ENCODE measurements at regions not wholly inside any gene's neighbourhood (a gene's known extent, or its start where the extent isn't known, plus 50 kb on each side); places are given as distances from the start of the nearest gene placed in this dataset.

GRCh38 chr7:12765431-12766100, 78.1 kb downstream of the ARL4A start:
- BruUV-seq (replicated peaks) = no TSS peak
- no peak overlapping the region for H3K4me3 ChIP-seq
- intact Hi-C loops (cut with micrococcal nuclease; ENCODE audit: unreplicated experiment) (no loop called here), in situ Hi-C loops (cut with MboI) (no loop called here)
- ChIA-PET POLR2A (no interaction called here), RAD21 (ENCODE audit: unreplicated experiment) (no interaction called here), SMC1A (ENCODE audit: uncharacterized antibody, unreplicated experiment) (no interaction called here), CTCF (no interaction called here)
- no peaks in the 10 kb centered on the region for H3K27me3 ChIP-seq (replicated peaks in 1 of 2; ENCODE audit: control insufficient read depth in 2 of 2, insufficient read depth in 2 of 2, low read length in 1 of 2)
- H3K4me1 ChIP-seq (ENCODE audit: control insufficient read depth, insufficient read depth, low read length) = no peaks in the 10 kb centered on the region
- H3K79me2 ChIP-seq (ENCODE audit: control insufficient read depth, insufficient read depth, low read length) = no peaks in the 10 kb centered on the region
- no peaks in the 10 kb centered on the region; the same call in 1 of the 2 replicates for H4K20me1 ChIP-seq (ENCODE audit: control insufficient read depth, insufficient read depth)
- TF ChIP-seq FOS (IDR thresholded peaks at IDR 0.05; ENCODE audit: borderline replicate concordance, extremely low read depth, insufficient read length) (no peak), WRNIP1 (IDR thresholded peaks at IDR 0.05; ENCODE audit: borderline replicate concordance, low read depth, low read length) (no peak), HDAC6 (IDR thresholded peaks at IDR 0.05; ENCODE audit: unreplicated experiment) (no peak)
- TF ChIP-seq, protein P1, sequence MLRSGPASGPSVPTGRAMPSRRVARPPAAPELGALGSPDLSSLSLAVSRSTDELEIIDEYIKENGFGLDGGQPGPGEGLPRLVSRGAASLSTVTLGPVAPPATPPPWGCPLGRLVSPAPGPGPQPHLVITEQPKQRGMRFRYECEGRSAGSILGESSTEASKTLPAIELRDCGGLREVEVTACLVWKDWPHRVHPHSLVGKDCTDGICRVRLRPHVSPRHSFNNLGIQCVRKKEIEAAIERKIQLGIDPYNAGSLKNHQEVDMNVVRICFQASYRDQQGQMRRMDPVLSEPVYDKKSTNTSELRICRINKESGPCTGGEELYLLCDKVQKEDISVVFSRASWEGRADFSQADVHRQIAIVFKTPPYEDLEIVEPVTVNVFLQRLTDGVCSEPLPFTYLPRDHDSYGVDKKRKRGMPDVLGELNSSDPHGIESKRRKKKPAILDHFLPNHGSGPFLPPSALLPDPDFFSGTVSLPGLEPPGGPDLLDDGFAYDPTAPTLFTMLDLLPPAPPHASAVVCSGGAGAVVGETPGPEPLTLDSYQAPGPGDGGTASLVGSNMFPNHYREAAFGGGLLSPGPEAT (IDR thresholded peaks at IDR 0.05; ENCODE audit: low read depth) = no peak
- H3K27ac ChIP-seq (ENCODE audit: control insufficient read depth, insufficient read depth) = no peak overlapping the region
- H3K9me3 ChIP-seq (replicated peaks; ENCODE audit: control insufficient read depth, insufficient read depth, low read length) = no peaks in the 10 kb centered on the region
- ATAC-seq (no peak), DNase-seq (ENCODE audit: low read depth, low spot score) (no peak), FAIRE-seq (no peak)
- no peak overlapping the region for H3K4me2 ChIP-seq (ENCODE audit: control insufficient read depth, insufficient read depth)
- H3K9ac ChIP-seq (ENCODE audit: control insufficient read depth, insufficient read depth, low read length) = no peak overlapping the region
- 4% methylated on average over 2 of the region's 2 CpGs for WGBS (ENCODE audit: insufficient coverage, insufficient replicate concordance, low lambda C conversion rate, missing lambda C conversion rate)
- no peak overlapping the region for H2AFZ ChIP-seq (ENCODE audit: control insufficient read depth, low read depth, low read length)
- H3K36me3 ChIP-seq (ENCODE audit: control insufficient read depth in 2 of 2, insufficient read depth in 2 of 2, low read length in 1 of 2) = no peaks in the 10 kb centered on the region

- RAD21 ChIA-PET (ENCODE audit: unreplicated experiment) = no interaction called here
- in situ Hi-C loops (cut with MboI) = no loop called here
- H3K36me3 ChIP-seq (ENCODE audit: control insufficient read depth in 2 of 2, insufficient read depth in 2 of 2, low read length in 1 of 2) = no peaks in the 10 kb centered on the region
- TF ChIP-seq CBX3 (IDR thresholded peaks at IDR 0.05; ENCODE audit: borderline replicate concordance, low read depth) (no peak), REST (IDR thresholded peaks at IDR 0.05; ENCODE audit: low read depth, low read length) (no peak), EP300 (IDR thresholded peaks at IDR 0.05; ENCODE audit: borderline replicate concordance in 1 of 2, control insufficient read depth in 1 of 2, low read depth in 2 of 2, low read length in 2 of 2) (no peak), MYC (IDR thresholded peaks at IDR 0.05; ENCODE audit: insufficient read depth, insufficient read length, insufficient replicate concordance, low read length, severe bottlenecking) (no peak), RFX5 (IDR thresholded peaks at IDR 0.05; ENCODE audit: low read depth, low read length) (no peak), RBBP5 (conservative IDR thresholded peaks at IDR 0.05) (no peak), SUZ12 (IDR thresholded peaks at IDR 0.05; ENCODE audit: unreplicated experiment) (no peak), SMC3 (IDR thresholded peaks at IDR 0.05; ENCODE audit: borderline replicate concordance, low read length) (no peak), TCF12 (IDR thresholded peaks at IDR 0.05; ENCODE audit: low read depth, low read length) (no peak)
These were observed 79.0 kb downstream of the ARL4A start for GRCh38 chr7:12766416-12766815.

More at GRCh38 chr7:12766416-12766815, 79.0 kb downstream of the ARL4A start:
- Histone ChIP-seq H3K27ac (ENCODE audit: control insufficient read depth, insufficient read depth) (no peak overlapping the region), H4K20me1 (ENCODE audit: control insufficient read depth, insufficient read depth) (no peaks in the 10 kb centered on the region; the same call in 1 of the 2 replicates), H2AFZ (ENCODE audit: control insufficient read depth, low read depth, low read length) (no peak overlapping the region), H3K4me3 (no peak overlapping the region), H3K4me2 (ENCODE audit: control insufficient read depth, insufficient read depth) (no peak overlapping the region), H3K9me3 (replicated peaks; ENCODE audit: control insufficient read depth, insufficient read depth, low read length) (no peaks in the 10 kb centered on the region), H3K27me3 (replicated peaks in 1 of 2; ENCODE audit: control insufficient read depth in 2 of 2, insufficient read depth in 2 of 2, low read length in 1 of 2) (no peaks in the 10 kb centered on the region), H3K9ac (ENCODE audit: control insufficient read depth, insufficient read depth, low read length) (no peak overlapping the region), H3K79me2 (ENCODE audit: control insufficient read depth, insufficient read depth, low read length) (no peaks in the 10 kb centered on the region), H3K4me1 (ENCODE audit: control insufficient read depth, insufficient read depth, low read length) (no peaks in the 10 kb centered on the region)
- no TSS peak for BruUV-seq (replicated peaks)
- no peak for ATAC-seq
- ChIA-PET POLR2A (no interaction called here), CTCF (no interaction called here), SMC1A (ENCODE audit: uncharacterized antibody, unreplicated experiment) (no interaction called here)
- no peak for DNase-seq (ENCODE audit: low read depth, low spot score)
- FAIRE-seq = no peak
- intact Hi-C loops (cut with micrococcal nuclease; ENCODE audit: unreplicated experiment) = no loop called here

Data from GM12878 (cell line).